ENCODE measurements at regions not wholly inside any gene's neighbourhood (a gene's known extent, or its start where the extent isn't known, plus 50 kb on each side); places are given as distances from the start of the nearest gene placed in this dataset.

DNA sequence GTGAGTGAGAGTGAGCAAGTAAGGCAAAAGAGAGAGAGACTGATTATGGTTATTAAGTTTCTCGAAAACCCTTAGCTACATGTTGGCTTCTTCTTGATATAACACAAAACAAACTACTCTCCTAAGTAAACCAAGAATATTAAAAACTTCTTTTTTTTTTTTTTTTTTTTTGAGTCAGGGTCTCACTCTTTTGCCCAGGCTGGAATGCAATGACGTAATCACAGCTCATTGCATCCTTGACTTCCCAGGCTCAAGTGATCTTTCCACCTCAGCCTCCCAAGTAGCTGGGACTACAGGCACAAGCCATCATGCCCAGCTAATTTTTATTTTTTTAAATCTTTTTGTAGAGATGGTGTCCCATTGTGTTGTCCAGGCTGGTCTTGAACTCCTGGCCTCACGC is 102.2 kb upstream of the IL6 start:
- DNase-seq (ENCODE audit: low read depth), result no peak

DNA sequence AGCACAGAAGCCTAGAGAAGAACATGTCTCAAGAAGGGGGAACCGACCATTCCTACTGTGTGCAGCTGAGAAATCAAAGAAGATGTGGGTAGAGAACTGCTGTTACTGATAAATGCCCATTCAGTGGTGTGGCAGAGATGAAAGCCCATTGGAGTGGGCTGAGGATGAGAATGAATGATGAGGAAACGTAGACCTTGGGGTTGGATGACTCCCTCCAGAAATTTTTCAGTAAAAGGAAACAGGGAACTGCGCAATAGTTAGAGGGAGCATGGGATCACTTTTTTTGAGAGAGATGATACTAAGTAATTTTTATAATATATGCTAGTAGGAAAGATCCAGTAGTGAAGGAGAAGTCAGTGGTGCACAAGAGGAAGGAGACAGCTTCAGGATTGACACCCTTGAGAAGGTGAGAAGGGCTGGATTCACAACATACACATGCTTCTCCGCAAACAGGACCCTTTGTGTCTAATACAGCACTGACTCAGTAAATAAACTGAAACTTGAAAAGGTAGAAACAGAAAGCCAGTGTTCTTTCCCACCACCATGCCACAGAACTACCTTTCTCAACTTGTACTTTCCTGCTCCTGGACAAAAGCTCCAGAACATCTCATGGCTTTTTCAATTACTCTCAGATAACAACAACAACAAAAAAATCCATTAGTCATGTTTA is 104.7 kb upstream of the IL6 start:
- no peak for DNase-seq (ENCODE audit: low read depth)

DNA sequence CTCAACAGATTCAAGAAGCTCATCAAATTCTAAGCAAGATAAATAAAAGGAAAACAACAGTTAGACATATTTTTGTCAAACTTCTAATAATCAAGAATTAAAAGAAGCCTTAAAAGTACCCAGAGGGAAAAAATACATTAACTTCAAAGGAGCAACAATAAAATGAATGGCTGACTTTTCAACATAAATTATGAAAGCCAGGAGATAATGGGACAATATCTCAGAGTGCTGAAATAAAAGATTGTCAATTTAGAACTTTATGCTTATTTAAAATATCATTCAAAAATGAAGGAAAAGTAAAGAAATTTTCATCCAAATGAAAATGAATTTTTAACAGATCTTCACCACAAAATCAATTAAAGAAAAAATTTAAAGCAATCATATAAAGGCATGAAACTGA is 108.5 kb upstream of the IL6 start:
- DNase-seq (ENCODE audit: low read depth), result no peak

DNA sequence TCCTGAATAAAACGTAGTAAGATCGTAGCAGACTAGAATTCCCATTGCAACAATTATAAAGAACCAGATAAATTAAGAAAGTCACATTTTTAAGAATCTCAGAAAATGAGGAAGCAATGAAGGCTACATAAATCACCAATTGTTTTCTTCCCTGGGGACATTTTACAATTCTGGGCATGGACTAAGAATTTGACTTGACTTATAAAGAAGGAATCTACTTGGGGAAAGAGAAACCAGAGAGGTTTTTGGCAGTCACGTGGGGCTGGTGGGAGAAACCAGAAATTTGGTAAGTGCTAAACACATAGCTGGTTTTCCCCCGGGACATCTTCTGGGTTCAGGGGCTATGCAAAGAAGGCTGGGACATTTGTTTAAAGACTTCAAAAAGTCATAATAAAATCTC is 109.8 kb upstream of the IL6 start:
- DNase-seq (ENCODE audit: low read depth), result no peak

DNA sequence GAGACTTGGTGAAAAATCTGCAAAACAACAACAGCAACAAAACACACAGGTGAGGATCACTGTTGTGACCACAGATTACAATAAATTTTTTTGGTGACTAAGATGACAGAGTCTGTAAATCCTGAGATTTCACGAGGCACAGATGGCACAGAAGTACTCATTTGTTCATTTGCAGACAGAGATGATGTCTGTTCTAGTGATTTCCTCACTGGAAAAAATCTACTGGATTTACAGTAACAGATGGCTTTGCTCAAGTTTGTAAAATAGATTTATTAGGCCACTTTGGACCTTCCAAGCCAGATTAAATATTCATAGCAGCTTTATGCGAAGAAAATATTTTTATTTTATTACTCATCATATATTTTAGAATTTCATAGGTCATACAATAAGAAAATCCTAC is 113.5 kb upstream of the IL6 start:
- DNase-seq (ENCODE audit: low read depth), result no peak

DNA sequence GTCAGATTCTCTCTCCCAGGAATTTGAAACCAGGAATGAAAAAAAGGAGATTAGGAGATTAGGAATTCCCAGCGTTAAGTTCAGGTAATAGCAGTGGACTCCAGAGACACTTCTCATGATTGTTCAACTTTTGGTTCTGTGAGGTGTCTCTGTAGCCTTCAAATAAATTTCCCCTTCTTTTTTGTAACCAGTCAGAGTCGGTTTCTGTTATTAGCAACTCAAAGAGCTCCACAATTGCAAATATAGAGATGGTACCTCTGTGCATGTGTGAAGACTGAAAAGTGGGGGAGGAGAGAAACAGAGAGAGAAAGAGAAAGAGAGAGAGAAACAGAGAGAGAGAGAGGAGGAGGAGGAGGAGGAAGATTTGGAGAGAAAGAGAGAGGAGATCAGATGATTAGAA is 112.8 kb upstream of the STEAP1B start:
- DNase-seq (ENCODE audit: low read depth), result no peak

DNA sequence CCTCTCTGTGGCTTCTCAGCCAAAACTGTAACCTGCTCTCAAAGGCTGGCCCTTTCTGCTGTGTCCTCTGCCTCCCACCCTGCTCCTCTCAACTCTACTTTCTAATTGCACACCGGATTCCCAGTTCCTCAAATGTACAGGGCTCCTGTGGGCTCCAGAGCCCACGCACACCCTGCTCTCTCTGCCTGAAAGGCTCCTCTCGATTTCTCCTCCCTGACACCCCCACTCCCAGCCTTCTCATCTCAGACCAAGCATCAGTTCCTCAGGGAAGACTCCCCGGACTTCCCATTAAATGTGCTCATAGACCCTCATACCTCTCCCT is 111.7 kb upstream of the STEAP1B start:
- DNase-seq (ENCODE audit: low read depth), result no peak

DNA sequence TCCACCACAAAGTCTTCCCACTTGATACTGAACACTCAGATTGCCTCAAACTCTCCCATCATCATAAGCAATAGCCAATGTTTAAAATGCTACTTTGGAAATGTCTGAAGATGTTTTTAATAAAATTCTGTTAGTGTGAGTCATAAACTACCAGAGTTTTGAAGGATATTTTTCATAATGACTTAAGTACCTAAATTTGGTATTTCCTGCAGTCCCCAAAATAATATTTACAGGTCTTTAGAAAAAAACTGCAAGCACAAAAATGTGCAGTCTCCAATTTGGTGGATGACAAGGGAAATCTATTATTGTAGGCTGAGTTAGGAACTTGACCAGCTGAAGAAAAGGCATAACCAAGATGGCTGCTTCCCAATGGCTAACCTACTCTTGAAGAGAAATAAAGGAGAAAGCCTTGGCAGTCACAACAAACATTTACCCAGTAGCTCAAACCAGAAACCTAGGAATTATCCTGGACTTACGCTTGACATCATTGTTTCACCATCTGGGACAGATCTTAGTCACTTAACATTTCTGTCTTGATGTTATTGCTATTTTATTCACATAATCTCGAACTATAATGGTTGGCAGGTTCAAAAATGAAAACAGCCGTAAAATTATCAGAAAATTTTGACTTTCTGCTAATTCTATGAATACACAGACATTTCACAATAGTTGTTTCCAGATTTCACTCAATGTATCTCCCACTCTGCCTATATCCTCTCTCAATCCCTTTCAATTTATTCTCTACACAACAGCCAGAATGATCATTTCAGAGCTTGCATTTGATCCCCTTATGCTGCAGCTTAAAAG is 111.2 kb upstream of the STEAP1B start:
- DNase-seq (ENCODE audit: low read depth), result no peak

DNA sequence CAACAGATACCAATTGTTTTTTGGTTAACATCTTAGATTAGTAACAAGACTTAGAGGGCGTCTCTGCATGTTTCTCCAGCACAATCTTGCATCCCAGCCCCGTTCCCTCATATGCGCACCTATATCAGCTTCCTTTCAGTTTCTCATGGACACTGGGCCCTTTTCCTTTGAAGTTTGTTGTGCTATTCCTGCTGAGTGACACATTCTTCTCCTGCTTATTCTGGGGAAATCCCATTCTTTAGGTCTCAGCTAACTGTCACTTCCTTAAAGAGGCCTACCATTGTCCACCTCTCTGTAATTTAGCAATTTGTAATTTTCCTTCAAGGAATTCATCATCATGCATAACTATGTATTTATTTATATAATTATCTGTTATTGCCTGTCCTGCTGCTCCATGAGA is 110.3 kb upstream of the STEAP1B start:
- DNase-seq (ENCODE audit: low read depth), result no peak

DNA sequence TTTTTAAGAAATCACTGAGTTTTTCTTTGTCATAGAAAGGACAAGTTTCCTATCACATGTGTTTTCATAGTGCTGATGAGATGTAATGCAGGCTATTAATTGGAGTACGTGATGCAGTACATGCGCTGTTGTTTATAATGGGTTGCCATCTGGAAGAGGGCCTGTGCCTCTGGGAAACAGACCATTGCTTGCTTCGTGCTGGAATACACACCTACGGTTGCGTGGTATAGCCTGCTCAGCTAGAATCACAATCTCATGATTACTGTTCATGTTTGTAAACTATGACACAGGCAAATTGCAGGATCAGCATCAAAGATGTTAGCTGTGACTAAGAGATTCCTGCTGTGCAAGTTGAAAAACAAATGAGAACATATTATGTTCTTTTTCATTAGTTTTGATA is 107.2 kb upstream of the STEAP1B start:
- DNase-seq (ENCODE audit: low read depth), result no peak

DNA sequence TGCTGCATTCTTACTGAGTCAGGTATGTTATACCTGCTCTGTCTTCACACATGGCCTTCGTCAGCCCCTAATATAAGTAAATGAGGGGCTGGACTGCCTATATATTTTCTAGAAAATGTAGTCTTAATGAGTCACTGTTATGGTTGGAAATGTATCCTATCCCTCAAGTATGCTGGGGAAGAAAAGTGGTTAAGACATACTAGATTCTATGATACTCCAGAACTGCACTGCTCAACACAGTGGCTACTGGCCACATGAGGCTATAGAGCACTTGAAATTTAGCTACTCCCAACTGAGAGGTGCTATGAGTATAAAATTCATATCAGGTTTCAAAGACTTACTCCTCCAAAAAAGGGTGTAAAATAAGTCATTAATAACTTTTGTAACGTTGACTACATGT is 104.3 kb upstream of the STEAP1B start:
- DNase-seq (ENCODE audit: low read depth), result no peak

DNA sequence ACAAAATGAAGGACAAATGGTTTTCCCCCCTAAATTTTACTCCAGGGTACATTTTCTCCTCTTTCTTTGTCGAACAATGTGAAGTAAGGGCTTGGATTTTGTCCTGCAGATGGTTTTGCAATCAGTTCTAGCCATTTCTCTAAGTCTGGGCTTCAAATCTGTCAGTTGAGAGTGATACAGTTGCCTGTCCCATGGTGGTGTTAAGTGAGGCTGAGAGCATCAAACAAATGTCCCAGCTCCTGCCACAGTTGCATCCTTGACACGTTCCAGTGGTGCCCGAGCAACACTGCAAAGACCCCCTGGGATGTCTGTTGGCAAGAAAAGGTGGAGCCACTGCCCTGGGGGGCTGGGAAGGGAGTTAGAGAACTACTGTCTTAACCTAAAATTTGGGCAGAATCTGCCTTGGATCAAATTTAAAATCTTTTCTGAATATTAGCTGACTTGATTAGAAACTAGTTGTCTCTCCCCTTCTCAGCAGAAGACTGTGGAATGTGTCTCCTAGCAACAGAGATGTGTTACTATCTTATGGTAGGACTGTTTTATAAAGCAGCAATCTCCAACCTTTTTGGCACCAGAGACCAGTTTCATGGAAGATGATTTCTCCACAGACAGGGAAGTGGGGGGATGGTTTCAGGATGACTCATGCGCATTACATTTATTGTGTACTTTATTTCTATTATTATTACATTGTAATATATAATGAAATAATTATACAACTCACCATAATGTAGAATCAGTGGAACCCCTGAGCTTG is 102.0 kb upstream of the STEAP1B start:
- DNase-seq (ENCODE audit: low read depth), result no peak

DNA sequence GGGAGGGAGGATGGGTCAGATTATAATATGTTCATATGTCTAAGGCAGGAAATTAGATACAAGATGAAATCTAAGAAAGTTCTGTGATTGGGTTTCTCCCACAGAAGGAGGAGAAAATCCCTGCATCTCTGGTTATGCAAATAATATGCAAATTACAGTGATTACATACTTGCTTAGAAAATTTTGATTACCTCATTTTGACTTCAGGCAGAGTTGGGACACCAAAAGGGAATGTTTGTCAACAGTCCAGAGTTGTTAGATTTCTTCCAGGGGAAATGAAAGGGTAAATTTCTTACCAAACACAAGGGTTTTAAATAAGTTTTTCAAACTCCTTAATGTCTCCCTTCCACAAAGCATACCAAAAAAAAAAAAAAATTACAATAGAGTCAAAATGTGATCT is 101.4 kb upstream of the STEAP1B start:
- no peak for DNase-seq (ENCODE audit: low read depth)

DNA sequence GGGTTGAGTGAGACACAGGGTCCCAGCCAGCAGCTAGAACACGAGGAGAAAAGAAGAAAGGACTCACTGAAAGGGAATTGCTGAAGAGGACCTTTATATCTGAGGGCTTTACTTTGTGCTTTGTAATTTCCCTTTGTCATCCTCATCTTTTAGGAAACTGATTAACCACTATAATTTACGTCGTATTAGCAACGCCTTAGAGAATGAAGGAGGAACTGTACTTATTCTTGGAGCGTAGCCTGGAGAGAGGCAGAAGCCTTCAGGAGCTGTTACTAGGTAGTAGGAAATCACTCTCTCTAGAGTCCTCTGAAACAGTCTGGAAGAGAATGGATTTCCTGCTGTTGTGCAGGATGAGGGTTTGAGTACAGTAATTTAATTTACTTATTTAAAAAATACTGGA is 101.0 kb upstream of the STEAP1B start:
- no peak for DNase-seq (ENCODE audit: low read depth)

DNA sequence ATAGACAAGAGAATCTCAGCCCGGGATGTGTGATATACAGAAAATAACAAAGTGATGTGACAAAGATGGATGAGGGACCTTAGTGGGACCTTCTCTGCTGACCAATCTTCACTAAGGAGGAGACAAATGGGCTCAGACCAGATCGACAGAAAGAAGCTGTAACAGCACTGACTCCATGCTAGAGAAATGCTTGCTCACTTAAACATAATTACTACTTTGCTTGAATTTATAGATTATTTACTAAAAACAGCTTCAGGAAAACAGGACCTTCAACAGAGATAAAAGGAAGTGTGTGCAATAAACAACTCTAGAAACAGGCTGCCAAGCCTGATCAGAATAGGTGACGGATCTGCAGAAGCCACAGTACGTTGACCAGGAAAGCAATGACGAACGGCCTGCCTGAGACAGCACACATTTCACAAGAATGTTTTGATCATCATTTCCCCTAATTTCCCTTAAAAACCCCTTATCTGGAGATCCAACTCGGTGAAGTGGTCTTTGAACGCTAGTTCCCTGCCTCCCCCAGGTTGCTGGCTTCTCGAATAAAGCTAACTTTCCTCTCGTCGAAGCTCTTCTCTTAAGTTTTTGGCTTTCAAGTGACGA is 98.4 kb upstream of the STEAP1B start:
- DNase-seq (ENCODE audit: low read depth), result no peak

DNA sequence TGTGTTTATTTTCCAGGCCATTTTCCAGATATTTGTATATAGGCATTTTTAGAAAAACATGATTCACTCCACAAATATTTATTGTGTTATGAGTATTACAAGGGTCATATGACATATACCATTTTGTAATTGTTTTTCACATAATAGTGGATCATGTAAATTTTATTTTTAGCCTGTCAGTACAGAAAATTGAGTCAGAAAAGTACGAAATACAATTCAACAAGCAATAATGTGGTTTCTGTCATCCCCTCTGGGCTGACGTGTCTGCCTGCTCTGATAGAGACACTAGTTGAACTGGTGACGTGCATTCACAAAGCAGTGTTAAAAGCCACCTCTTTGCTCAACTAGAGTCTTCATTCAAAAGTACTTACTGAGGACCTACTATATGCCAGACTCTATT is 97.9 kb upstream of the STEAP1B start:
- no peak for DNase-seq (ENCODE audit: low read depth)

DNA sequence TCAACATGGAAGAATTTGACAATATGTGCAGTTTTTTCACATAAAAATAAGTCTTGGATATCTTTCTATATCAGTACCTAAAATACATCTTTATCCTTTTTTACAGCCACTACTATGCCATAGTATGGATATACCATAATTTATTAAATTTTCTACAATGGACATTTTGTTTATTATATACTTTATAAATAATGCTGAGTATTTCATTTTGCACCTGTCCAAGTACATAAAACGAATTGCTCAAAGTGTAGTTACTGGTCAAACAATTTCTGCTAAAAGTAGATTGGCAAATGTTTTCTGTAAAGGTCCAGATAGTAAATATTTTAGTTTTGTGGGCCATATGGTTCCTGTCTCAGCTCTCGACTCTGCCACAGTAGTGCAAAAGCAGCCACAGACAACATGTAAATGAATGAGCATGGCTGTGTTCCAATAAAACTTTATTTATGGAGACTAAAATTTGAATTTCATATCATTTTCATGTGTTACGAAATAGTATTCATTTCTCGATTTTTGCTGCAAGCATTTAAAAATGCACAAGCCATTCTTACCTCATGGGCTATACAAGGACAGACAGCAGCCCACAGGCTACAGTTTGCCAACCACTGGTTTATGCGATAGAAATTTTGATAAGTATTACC is 96.9 kb upstream of the STEAP1B start:
- DNase-seq (ENCODE audit: low read depth), result no peak

DNA sequence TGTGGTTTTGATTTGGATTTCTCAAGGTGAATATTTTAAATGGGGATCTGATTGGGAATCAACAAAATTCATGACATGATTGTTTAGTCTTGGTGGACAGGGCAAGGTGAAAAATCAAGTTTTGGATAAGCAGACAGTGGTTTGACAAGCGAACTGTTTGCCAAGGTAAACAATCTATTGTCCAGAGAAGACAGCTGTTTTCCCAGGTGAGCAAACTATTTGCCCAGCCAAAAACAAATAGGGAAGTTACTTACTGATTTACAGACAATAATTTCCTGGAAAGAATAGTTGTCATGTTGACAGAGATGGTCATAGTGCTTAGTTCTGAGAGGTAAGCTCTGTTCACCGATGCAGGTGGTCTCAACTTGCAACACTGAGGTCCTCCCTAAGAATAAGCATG is 94.0 kb upstream of the STEAP1B start:
- no peak for DNase-seq (ENCODE audit: low read depth)

DNA sequence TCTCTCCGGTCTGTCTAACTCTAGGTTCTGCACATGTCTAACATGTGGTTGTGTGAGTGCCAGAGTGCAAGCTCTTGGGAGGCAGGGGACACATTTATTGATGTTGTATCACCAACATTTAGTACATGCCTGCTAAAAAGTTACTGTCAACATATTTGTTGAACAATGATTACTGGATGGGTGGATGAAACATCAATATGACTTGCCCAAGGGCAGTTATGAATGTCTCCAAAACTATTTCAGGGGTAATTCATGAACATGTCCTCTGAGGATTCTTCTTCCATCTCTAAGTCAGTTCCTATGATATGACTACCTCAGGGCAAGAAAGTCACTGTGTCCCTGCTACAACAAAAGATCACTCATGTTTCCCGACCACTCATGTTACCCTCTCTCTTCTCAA is 91.3 kb upstream of the STEAP1B start:
- no peak for DNase-seq (ENCODE audit: low read depth)

DNA sequence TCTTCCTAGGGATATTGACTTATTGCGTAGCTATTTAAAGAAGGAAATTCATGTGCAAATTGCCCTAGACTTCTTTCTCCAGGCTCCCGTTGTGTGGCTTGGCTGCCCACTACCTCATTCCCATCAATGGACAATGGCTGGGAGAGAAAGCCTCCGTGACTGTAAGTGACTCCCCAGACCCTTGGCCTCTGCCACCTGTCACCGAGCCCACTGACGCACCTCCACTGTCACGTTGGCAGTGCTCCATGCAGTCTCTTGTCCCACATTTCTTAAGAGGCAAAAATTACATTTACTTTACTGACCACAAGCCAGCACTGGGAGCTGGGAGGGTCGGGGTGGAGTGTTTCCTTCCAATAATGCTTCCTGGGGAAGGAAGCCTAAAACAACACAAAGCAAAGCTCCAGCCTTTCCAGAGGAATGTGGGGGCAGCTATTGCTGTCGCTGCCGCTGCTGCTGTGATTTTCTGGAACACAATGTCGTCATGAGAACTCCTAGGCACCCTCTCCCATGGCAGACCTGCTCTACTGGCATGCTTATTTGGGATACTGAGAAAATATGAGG is 89.7 kb upstream of the STEAP1B start:
- no peak for DNase-seq (ENCODE audit: low read depth)

DNA sequence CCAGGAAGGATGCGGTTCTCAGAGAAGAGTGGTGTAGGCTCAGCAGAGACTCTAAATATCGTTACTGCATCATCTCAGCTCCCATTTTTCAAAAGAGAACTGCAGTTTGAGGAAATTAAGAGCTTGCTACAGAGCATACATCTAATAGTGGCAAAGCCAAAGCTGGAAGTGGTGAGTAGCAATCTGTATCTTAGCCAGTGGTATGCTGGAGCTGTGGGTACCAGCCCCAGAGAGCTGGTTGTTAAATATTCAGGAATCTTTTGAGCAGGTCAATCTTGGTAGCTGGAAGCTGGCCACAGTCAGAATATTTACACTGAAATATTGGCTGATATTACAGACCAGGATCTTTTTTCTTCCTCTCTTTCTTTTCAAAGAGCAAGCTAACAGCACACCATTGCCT is 88.4 kb upstream of the STEAP1B start:
- no peak for DNase-seq (ENCODE audit: low read depth)

DNA sequence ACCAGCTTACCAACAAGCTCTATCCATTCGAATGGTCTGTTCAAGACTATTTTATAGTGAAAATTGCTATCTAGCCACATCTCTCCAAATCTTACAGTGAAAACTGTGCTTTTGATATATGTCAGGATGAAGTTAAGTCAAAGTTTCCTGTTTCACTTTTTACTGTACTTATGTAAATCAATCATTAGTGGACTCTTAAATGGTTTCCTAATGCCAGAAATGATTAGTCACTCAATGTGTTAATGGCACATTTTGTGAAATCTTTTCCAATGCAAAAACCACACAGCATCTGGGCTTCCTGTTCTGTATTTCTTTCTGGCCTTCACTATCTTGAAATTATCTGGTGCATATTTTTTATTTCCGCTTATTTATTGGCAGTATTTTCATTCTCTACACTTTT is 87.3 kb upstream of the STEAP1B start:
- no peak for DNase-seq (ENCODE audit: low read depth)

Data from T-helper 22 cell (primary cell).